ENCODE measurements at regions not wholly inside any gene's neighbourhood (a gene's known extent, or its start where the extent isn't known, plus 50 kb on each side); places are given as distances from the start of the nearest gene placed in this dataset.

DNA sequence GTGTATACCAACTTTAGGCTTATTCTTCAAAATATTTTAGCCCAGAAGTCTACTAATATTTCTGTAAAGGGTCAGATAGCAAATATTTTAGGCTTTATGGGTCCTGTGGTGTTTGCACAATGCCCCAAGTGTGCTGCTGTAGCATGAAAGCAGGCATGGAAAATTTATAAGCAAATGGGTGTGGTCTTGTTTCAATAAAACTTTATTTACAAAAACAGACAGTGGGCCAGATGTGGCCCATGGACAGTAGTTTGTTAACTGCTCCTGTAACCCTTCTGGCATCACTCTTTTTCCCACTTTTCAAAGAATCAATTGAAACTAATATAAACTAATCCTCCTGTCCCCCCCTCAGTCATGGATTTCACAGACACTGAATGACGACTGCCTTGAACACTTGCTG, 410.7 kb downstream of the SHISA9 start:
- H3K27me3 ChIP-seq (ENCODE audit: control insufficient read depth in 2 of 2, insufficient read depth in 2 of 2, low read length in 2 of 2), result no peaks in the 10 kb centered on the region
- H3K4me3 ChIP-seq (replicated peaks in 1 of 3; ENCODE audit: low read depth in 2 of 3, low read length in 3 of 3), result no peak overlapping the region
- no peaks in the 10 kb centered on the region for H3K79me2 ChIP-seq (ENCODE audit: insufficient read depth, low read length)
- Mint-ChIP-seq H3K27ac (no peak overlapping the region), H3K27me3 (ENCODE audit: low read depth in 3 of 3) (peaks cover 0 to 2% (median 1%) of the 10 kb centered on the region in 3 donors), H3K4me1 (peaks cover 15% of the 10 kb centered on the region), H3K36me3 (no peaks in the 10 kb centered on the region), H3K4me3 (no peak overlapping the region), H3K9me3 (no peaks in the 10 kb centered on the region)
- intact Hi-C loops (cut with micrococcal nuclease), result no loop called here
- H3K27ac ChIP-seq (ENCODE audit: low read depth in 1 of 2, low read length in 2 of 2), result no peak overlapping the region
- H3K36me3 ChIP-seq (replicated peaks in 1 of 2; ENCODE audit: control insufficient read depth in 1 of 2, insufficient read depth in 2 of 2, low read length in 2 of 2), result no peaks in the 10 kb centered on the region
- no peak overlapping the region for H2AFZ ChIP-seq (ENCODE audit: insufficient read depth, low read depth, low read length, poor library complexity, severe bottlenecking)
- H3K4me1 ChIP-seq (ENCODE audit: control insufficient read depth in 1 of 2, insufficient read depth in 2 of 2, low read length in 2 of 2), result peaks cover 5 to 7% of the 10 kb centered on the region in 2 donors
- TF ChIP-seq, protein P1, sequence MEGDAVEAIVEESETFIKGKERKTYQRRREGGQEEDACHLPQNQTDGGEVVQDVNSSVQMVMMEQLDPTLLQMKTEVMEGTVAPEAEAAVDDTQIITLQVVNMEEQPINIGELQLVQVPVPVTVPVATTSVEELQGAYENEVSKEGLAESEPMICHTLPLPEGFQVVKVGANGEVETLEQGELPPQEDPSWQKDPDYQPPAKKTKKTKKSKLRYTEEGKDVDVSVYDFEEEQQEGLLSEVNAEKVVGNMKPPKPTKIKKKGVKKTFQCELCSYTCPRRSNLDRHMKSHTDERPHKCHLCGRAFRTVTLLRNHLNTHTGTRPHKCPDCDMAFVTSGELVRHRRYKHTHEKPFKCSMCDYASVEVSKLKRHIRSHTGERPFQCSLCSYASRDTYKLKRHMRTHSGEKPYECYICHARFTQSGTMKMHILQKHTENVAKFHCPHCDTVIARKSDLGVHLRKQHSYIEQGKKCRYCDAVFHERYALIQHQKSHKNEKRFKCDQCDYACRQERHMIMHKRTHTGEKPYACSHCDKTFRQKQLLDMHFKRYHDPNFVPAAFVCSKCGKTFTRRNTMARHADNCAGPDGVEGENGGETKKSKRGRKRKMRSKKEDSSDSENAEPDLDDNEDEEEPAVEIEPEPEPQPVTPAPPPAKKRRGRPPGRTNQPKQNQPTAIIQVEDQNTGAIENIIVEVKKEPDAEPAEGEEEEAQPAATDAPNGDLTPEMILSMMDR (IDR thresholded peaks at IDR 0.05), result no peak
- no peaks in the 10 kb centered on the region for H4K20me1 ChIP-seq (ENCODE audit: insufficient read depth, low read length)
- no peak overlapping the region for H3K4me2 ChIP-seq (replicated peaks; ENCODE audit: extremely low read depth, low read length, poor library complexity, severe bottlenecking)
- 86% methylated on average over 1 of the region's 1 CpG for WGBS (ENCODE audit: insufficient coverage)
- no peak overlapping the region for H3K9ac ChIP-seq (ENCODE audit: insufficient read depth, low read length, poor library complexity, severe bottlenecking)
- no peaks in the 10 kb centered on the region for H3K9me3 ChIP-seq (replicated peaks in 1 of 2; ENCODE audit: control insufficient read depth in 1 of 2, insufficient read depth in 1 of 2, low read length in 2 of 2)
- no peak for DNase-seq

DNA sequence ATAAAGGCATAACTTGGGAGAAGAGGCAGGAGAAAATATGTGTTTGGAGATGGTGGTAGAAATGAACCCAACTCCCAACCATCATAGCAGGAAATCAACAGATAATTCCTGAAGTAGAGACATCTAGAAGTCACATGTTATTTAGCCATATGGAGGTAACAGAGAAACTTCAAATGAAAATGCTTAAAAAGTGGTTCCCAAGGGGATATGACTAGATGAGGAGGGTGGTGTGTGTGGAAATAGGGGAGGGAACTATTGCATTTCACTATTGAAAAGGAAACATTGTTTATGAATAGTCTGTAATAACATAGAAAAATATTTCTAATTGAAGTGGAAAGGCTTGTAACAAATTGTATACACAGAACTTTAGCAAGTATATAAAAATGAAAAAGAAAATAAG, 412.0 kb downstream of the SHISA9 start:
- Mint-ChIP-seq H3K27me3 (ENCODE audit: low read depth in 3 of 3) (peaks cover 0 to 3% (median 0%) of the 10 kb centered on the region in 3 donors), H3K9me3 (no peaks in the 10 kb centered on the region), H3K4me1 (peaks cover 15% of the 10 kb centered on the region), H3K36me3 (no peaks in the 10 kb centered on the region), H3K4me3 (no peak overlapping the region), H3K27ac (no peak overlapping the region)
- H3K4me2 ChIP-seq (replicated peaks; ENCODE audit: extremely low read depth, low read length, poor library complexity, severe bottlenecking), result no peak overlapping the region
- no peak overlapping the region for H3K4me3 ChIP-seq (replicated peaks in 1 of 3; ENCODE audit: low read depth in 2 of 3, low read length in 3 of 3)
- intact Hi-C loops (cut with micrococcal nuclease), result no loop called here
- no peaks in the 10 kb centered on the region for H3K27me3 ChIP-seq (ENCODE audit: control insufficient read depth in 2 of 2, insufficient read depth in 2 of 2, low read length in 2 of 2)
- H3K9me3 ChIP-seq (replicated peaks in 1 of 2; ENCODE audit: control insufficient read depth in 1 of 2, insufficient read depth in 1 of 2, low read length in 2 of 2), result no peaks in the 10 kb centered on the region
- DNase-seq, result no peak
- H4K20me1 ChIP-seq (ENCODE audit: insufficient read depth, low read length), result no peaks in the 10 kb centered on the region
- H3K9ac ChIP-seq (ENCODE audit: insufficient read depth, low read length, poor library complexity, severe bottlenecking), result no peak overlapping the region
- peaks cover 5 to 7% of the 10 kb centered on the region in 2 donors for H3K4me1 ChIP-seq (ENCODE audit: control insufficient read depth in 1 of 2, insufficient read depth in 2 of 2, low read length in 2 of 2)
- no peak overlapping the region for H3K27ac ChIP-seq (ENCODE audit: low read depth in 1 of 2, low read length in 2 of 2)
- no peak overlapping the region for H2AFZ ChIP-seq (ENCODE audit: insufficient read depth, low read depth, low read length, poor library complexity, severe bottlenecking)
- TF ChIP-seq, protein P1 (IDR thresholded peaks at IDR 0.05), result no peak
- H3K36me3 ChIP-seq (replicated peaks in 1 of 2; ENCODE audit: control insufficient read depth in 1 of 2, insufficient read depth in 2 of 2, low read length in 2 of 2), result no peaks in the 10 kb centered on the region
- H3K79me2 ChIP-seq (ENCODE audit: insufficient read depth, low read length), result no peaks in the 10 kb centered on the region

Data from CD14-positive monocyte (primary cell).